NOMO-1 treated with DMSO at 0.1 percent for 48 hours (cell line): ENCODE measurements at regions not wholly inside any gene's neighbourhood (a gene's known extent, or its start where the extent isn't known, plus 50 kb on each side); places are given as distances from the start of the nearest gene placed in this dataset.
"Not testable (repeated sequence)": the region's sequence is repeated elsewhere in the genome, so short reads cannot be mapped to it uniquely, and the experiment has no call there.

Experiments used
- DNase-seq: peaks from one replicate; lab custom pipeline; 2025; ENCODE audit not compliant: unreplicated experiment; lab: John Stamatoyannopoulos, UW

DNA sequence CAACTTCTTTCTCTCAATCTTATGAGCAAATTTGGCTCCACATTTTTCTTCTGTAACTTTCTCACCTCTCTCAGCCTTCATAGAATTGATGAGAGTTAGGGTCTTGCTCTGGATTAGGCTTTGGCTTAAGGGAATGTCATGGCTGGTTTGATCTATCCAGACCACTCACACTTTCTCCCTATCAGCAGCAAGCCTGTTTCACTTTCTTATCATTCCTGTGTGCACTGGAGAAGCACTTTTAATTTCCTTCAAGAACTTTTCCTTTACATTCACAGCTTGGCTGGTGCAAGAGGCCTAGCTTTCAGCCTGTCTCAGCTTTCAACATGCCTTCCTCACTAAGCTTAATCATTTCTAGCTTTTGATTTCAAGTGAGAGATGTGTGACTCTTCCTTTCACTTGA lies 134.5 kb upstream of the FZD8 start:
- DNase-seq = not testable (repeated sequence)

DNA sequence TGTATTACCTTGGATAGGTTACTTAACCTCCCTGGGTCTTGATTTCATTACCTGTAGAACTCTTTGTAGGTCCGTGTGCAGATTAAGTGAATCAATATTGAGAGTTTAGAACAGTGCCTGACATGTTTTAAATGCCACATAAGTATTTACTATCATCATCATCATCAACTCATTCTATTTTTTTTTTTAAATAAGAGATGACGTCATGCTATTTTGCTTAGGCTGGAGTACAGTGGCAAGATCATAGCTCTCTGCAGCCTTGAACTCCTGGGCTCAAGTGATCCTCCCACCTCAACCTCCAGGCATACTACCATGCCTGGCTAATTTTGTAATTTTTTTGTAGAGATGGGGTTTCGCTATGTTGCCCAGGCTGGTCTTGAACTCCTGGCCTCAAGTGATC lies 132.0 kb upstream of the FZD8 start:
- no peak for DNase-seq

DNA sequence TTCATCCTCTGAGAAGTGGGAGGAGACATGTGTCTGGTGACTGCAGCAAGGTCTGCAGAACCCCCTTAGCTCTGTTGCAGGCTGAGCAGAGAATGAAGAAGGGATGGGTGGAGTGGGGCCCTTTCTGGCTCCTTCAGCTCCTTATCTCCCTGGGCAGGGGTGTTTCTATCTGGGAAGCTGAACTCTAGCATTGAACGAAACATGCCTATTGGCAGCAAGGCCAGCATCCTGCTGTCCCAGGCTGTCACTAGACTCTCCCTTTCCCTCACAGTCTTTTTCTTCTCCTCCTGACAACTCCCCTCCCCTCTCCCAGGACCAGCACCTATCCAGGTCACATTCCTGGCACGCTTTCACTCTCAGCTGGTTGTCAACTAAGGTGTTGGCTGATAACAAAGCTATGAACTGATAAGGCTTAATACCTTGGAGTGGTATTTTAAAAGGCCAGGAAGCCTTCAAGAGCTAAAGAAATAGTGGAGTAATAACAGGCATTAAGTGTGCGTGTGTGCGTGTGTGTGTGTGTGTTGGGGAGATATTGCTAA lies 128.8 kb upstream of the FZD8 start:
- no peak for DNase-seq

DNA sequence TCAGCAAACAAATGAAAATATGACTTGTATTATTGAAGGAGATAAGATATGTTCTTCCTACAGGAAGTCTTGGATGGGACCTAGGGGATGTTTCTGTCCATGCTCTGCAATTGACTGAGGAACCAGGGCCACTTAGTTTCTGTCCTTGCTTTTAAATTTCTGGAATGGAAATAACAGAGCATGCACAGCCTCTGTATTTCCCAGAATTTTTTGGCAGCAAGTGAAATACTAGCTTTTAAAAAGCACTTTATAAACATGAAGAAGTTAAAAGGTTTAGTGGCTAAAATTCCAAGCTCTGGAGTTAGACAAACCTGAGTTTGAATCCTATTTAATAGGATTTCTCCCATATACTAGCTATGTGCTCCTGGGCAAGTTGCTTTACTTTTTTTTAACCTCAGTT lies 127.7 kb upstream of the FZD8 start:
- DNase-seq = no peak

DNA sequence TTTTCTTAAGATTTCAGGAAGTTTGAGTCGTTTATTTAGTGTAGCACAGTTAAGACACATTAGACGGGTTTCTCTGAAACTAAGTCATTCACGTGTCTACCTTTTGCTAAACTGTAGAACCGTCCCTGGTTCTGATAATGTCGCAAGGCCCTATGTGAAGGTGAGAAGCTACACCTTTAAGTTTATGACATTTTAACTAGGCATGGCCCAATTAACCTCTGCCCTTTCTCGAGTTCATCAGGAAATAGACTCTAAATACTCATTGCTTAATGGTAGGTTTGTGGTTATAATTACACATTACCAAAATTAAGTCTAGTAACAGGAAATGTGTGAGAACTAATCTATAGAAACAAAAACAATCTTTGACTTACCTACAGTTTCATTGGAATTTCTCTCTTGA lies 126.6 kb upstream of the FZD8 start:
- DNase-seq = peak; percentile 65

DNA sequence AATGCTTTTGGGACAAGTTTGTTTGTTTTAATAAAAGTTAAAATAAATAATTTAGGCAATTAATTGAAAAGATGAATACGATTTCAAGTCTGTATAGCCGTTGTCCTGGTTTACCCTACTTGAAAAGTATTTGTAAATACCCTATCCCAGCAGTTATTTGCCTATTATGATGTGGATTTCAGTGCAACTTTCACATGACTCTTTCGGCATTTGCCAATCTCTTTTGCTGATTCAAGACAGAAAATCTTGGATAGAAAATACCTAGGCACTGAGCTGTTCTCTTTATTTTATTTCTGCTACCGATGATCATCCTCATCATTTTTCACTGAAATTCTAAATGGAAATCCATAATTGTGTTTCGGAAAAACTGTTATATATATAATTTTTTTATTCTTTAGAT lies 125.9 kb upstream of the FZD8 start:
- no peak for DNase-seq

DNA sequence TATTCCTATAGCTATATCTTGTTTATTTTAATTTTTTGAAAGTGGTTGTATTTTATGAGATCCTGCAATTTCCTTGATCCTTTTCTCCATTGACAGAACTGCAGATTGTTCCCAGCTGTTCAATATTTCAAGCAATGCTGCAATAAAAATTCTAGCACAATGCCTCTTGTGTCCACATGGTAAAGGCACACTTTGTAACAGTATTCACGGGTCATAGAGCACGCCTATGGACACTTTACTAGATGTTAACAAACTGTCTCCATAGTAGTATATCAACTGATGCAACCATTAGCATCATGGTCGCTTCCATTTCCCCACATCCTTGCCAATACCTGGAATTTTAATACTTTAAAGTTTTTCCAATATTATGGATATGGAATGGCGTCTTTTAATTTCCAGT lies 123.9 kb upstream of the FZD8 start:
- no peak for DNase-seq

DNA sequence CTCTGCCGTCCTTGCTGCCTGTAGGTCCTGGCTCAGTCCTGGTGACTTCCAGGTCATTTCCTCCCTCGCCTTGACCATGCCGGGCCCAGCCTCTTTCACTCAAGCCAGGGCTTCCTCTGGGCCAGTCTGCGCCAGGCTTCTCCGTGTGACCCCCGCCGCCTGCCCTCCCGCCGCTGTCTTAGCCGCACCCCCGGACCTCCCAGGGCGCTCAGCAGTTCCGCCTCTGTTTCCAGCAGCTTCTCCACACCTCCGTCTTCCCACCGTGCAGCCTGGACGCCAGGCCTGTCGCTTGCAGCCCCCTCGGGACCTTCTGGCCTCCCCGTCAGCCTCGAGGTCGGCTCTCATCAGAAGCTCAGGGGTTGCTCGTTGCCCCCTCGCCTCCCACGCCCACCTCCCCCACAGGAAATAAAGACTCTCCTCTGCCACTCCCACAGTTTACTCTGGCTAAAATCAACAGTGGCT lies 123.0 kb upstream of the FZD8 start:
- DNase-seq = no peak

DNA sequence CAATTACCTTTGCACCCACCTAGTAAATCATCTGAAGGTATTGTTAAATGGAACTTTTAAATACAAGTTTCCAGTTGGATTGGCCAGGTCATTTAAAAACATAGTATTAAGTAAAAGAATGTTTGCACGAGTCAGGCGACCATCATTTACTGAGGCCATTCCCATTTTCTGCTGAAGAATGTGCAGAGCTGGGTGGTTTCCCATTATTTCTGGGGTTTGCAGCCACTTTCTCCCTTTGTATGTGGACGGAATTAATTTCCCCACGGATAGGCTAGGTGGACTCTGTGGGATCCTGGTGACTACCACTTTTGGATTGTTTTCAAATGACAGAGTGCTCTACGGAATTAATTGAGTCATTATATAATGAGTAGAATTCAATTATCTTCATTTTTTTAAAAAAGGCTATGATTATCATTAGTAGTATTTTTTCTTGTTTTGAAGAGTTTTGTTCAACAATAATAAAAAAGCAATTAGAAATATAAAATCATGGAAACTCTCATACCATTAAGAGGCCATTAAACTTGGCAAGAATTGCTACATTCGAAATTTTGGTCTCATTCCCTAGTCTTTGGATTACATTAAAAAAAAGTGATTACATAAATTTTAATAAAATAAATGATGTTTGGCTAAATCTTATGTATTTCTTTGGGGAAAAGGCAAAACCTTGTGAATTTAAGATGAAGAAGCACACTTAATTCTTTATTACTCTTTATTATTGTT lies 120.4 kb upstream of the FZD8 start:
- DNase-seq = no peak

DNA sequence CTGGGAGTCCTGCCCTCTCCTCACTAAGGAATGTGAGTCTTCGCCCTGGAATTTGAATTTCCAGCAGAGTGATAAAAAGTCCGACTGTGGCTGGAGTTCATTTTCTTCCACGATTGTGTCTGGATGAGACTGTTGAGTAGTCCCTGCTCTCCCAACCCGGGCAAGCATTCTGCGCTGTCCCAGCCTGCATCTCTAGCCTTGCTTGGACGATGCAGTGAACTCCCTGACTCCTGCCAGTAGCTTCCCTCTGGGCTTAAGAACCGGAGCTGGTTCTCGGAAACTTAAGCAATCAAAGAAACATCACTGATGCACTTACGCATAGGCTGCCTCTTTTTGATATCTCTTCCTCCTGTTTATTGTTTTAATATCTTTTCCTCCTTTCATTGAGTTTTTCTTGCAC lies 116.0 kb upstream of the FZD8 start:
- no peak for DNase-seq

DNA sequence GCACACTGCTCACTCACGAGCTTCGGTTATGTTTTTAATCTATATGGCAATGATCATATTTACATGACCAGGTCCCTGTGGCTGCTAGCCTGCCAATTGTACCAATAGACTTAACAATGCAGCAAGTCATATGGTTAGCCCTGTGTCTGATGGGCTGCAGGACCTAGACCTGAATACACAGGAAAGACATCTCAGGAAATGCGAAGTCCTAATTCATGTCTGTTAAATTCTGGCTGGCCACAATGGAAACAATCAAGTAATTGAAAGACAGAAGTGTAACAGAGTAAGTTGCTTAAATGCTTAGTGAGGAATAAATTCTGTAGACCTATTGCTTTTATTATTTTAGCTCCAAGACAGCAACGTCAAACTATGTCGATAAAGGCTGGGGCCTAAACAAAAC lies 112.4 kb upstream of the FZD8 start:
- DNase-seq = no peak

DNA sequence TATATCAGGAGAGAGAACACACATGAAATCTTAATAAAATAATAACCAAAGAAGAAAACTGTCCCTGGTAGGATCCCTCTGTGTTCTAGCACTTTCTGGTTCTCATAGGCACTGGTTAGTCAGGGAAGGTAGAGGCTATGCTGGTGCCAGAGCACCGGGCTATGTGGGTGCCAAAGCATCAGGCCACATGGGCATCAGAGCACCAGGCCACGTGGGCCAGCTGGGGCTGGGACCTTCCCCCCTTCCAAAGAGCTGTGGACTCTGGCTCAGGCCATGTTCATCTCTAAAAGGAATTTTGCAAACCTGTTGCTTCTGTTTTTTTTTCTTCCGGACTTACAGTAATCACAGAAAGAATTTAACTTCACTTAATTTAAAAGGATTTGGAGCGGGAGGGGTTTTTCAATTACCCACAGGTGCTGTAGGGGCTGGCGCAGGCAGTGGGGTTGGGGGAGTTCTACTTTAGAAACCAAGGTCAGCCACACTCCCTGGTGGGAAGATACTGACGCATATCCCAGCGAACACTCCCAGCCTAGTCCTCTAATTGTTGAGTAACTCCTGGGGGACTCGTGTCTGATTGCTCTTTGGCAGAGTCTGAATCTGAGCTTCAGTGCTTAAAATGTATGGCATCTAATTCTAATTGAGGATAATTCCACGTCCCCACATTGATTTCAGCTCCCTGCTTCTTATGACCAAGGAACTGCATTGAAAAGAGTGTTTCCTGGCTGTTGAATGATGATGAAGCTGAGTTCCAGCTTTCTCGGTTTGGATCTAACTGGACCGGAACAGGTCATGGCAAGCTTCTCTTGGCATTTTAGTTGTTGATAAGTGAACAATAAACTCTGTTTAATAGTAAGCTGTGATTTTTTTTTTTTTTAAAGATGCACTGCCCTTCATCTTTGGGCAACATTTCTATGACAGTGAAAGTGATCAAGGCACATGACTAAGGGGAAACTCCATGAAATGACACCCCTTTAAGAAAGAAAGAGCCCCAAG lies 110.7 kb upstream of the FZD8 start:
- DNase-seq = no peak

DNA sequence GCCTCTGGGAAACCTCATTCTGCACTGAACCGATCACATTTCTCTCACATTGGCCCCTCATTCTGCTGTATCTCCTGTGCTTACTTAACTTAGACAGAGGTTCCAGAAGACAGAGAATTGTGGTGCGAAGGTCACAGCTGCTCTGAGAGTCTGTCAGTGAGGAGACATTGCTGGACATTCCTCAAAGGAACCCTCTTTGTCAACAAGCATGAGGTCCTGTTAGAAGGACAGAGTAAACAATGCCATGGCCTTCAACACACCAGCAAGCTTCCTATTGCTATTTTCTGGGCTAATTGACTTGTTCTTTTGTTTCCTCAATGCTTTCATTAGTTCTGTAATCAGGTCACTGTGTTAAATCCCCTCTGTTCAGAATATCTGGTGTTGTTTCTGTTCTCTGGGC lies 109.3 kb upstream of the FZD8 start:
- no peak for DNase-seq

DNA sequence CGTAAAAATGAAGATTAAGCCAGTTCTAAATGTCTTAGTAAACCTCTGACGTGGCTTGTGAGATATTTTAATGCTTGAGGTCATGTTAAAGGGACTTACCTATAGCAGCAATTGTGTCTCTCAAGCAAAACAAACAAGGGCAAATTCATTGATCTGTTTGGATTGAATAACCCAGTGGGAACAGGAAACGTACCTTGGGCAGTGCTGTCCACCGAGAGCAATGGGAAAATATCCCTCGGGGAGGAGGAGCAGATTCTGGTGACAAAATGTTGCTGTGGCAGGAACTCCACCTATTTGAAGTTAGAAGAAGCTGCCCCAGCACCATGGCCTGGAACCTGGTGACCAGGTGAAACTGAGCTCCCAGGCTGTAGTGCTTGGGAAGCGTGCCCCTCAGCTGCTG lies 107.1 kb upstream of the FZD8 start:
- DNase-seq = no peak

DNA sequence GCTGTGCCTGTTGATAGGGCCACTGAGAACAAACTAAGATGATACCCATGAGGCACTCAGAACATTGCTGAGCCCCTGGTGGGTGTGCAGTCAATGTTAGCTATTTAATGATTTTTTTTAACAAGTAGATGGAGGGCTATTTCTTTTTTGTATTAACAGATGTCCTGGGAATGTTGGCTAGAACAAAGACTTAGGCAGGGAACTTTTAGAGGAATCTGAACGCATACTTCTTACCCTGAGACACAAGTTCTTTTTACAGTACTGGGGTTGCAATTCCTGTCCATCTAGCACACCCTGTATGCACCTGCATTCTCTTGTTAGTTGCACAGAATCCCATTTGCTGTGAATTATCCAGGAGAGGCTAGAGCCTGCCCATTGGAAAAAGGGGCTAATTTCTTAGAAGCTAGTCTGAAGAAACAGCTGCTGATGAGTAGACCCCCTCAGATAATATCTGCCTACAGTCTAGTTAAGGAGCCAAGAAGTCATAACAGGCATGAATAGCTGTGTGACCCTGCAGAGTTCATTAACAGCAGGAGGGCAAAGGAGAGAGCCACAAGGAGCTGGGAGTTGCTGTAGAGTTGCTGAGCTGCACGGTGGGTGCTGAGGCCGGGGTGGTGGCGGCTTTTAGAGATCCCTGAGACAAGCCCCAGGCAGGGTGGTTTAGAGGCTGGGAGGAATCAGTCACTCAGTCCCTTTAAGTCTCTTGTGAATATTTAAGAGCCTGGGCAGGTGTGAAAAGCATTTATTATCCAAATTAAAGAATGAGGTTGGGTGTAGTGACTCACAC lies 103.7 kb upstream of the FZD8 start:
- no peak for DNase-seq

DNA sequence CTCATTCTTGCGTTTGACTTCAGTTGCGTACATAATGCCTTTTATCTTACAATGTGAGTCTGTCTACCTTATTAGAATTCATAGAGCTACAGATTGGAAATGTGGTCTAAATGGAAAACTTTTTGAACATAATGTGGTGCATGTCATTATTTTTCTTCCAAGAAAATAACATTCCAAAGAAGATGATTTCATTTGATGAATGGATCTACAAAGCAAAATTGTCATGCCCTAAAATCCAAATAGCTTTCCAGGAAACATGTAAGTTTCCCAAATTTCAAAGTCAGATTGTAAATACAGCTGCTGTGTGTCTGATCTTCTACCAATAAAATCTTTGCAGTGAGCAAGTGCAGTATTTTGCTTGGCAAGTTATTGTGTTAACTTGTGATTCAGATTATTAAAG lies 101.8 kb upstream of the FZD8 start:
- DNase-seq = no peak

DNA sequence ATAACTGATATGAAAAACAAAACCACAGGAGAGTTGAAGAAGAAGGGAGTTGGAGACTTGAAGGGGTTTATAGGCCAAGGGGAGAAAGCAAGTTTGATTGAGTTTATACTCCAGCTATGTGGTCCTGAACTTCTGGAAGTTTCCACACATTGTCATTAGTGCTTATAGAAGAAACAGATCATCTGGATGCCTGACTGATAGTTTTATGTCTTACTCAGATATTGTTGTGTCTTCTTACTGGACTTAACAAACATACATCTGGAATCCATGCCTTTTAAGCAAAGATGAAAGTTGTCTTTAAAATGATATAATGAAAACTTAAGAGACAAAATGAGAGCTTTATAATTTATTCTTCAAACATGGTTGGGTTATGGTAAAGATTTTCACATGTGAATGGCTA lies 101.3 kb upstream of the FZD8 start:
- no peak for DNase-seq

DNA sequence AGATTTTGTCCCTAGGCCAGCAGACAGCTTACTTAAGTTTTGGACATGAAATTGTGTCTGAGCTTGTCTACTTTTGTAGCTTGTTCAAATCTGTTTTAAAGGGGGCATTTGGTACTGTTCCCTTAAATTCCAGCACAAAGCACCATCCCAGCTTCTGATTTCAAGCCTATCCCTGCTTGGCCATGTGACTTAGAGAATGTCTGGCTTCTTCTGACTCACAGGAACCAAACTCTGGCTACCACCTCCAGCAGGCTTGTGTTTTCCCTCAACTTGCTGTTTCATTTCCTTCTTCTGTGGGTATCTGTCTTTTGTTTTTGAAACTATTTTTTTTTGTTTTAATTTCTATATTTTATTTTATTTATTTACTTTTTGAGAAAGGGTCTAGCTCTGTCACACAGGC lies 97.9 kb upstream of the FZD8 start:
- peak; percentile 0 for DNase-seq

DNA sequence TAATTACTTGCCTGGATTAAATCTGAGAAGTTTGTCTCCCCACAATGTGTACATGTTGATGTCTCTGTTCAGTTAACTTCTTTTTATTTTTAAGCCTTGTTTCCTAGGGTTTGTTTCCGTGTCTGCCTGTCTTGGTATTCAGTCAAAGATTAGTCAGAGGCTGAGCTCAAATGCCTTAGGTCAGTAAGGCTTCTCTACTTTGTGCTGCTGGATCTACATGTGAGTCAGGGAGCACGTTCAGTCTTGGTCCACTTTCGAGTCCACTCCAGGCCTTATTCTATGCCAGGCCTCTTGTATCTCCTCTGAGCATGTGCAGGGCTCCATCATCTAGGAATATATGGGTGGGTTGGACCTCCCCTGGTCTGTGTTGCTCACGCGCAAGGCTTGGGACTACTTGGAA lies 93.3 kb upstream of the FZD8 start:
- no peak for DNase-seq

DNA sequence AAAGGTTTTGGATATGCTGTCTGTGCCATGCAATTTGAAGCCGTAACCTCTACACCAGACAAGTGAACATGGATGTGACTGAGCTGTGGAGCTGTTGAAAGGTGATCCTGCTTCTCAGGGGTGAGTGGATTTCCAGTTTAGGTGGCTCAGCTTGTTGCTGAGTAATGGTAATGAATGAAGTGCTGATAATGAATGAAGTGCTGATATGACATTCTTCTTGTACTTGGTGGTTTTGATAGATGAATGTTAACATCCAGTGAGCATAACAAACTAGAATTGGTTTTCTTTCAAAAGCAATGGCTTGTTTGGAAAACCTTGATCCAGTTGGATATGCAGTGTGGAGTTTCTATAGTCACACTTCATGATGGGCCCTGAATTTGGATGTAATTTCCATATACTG lies 89.7 kb upstream of the FZD8 start:
- no peak for DNase-seq

DNA sequence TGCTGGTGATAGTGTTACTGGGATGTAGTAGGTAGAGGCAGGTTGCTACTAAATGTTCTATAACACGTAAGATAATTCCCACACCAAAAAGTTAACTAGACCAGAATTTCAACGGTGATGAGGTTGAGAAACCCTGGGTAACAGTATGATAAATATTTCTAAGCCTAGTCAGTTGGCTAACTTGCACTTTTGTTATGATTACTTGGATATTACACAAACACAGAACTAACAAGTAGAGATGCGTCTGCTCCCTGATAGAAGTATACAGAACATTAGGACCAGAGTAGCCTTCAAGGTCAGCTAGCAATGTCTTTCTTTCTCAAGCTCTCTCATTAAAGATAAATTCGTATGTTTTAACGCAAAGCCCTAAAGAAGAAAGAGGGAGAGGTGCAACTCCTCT lies 86.2 kb upstream of the FZD8 start:
- DNase-seq = no peak
